ENCODE measurements at regions not wholly inside any gene's neighbourhood (a gene's known extent, or its start where the extent isn't known, plus 50 kb on each side); places are given as distances from the start of the nearest gene placed in this dataset.

DNA sequence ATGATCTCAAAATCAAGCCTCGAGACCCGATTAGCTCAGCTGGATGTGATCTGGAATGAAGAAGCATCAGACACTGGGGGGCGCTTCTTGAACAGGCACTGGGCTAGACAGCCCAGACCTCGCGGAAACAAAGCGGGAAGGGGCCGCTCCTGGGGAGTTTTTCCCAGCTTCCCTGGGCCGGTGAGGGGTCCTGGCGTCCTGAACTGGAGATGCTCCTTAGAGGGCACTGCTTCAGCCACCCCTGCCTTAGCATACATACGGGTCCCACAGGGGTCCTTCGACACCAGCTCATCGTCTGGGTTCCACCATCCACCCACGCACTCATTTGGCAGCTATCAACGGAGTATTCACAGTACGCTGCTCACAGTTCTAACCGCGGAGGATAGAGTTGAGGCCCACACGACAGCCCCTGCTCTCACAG, 146.7 kb downstream of the TSN start:
- no peak for DNase-seq

DNA sequence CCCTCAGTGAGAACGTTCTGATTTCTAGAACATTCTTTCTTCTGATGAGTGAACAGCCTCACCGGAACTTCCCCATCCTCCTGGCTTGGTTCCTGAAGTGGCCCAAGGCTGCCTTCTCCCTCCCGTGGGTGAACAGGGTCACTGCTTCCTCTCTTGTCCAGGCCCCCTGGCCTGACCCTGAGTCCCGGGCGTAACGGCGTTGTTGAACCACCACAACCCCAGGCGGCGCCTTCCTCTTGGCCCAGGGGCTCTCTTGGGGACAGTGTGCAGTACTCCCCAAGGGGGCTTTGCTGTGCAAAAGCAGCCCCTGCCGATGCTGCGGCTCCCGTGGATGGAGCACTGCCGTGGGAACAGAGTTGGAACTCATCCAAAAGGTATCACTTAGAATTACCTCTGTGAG, 147.2 kb downstream of the TSN start:
- no peak for DNase-seq

DNA sequence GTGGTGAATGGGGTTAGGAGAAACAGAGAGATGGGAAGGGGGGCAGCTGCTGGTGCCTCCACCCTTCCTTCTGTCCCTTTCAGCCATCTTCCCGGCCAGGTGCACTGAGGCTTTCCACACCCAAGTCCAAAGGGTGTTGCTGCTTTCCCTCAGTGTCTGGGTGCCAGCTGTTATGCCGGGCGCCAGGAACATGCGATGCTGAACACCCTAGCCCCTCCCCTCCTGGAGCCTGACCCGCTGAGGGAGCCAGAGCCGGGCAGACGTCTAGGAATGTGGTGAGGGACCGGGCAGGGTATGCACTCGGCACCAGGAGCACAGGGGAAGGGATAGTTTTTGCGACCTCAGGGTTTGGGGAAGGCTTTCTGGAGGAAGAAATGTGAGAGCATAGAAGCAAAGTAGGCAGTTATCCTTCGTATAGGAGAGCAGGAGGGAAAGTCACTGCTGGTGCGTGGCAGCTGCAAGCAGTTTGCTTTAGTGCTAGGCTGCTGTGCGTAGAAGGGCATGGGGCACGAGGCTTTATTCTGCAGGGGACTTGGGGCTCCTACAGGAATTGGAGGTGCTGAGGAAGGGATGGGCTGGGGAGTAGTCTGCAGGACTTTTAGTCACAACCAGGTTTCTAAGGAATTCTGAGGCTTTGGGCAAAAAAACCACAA, 147.7 kb downstream of the TSN start:
- no peak for DNase-seq

DNA sequence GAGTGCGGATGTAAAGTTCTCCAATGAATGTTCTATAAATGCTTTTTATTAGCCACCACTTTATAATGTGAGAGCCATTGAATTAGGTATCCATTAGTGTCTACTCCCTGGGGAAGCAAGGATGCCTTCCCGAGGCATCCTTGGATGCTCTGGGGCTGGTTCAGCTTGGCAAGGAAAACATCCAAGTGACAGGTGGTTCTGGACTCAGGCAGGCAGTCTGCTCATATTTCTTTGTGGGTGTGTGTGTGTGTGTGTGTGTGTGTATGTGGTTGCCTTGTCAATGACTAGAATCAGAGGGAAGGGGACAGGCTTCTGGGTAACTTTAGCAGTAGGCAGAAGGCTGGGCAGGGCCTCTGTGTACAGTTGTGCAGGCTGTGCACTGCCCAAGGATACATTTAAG, 149.2 kb downstream of the TSN start:
- DNase-seq, result no peak

DNA sequence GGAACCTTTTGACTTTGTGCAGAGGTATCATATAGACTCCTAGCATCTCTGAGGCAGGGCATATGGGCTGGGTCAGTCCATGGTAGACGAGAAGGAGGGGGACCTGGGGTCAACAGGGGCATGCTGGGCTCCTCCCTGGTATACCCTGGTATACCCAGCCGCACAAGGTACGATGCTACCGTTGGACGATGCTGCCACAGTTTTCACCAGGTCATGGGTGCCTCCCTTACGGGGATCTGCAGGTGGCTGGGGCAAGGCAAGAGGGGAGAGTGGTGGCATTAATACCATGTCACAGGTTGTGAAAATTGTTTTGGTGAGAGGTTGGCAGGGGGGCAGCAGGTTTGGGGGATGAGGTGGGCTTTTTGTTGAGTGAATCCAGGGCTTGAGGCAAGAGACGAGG, 149.8 kb downstream of the TSN start:
- DNase-seq, result no peak

DNA sequence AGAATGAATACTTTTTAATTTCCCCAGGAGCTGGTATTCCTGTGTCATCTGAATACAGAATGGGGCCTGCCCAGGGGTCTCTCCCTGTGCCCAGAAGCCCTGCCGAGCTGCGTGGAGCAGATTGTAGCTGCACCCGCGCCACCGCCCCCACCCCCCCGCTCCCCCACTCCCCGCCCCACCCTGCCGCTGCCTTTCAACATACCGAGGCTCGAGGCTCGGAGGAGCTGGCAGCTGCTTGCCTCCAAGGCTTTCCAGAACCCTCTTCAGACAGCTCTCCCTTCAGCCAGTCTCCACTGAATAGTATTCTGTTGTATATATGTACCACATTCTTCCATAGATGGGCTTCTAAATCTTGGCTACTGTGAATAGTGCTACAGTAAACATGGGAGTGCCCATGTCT, 150.7 kb downstream of the TSN start:
- DNase-seq, result no peak

DNA sequence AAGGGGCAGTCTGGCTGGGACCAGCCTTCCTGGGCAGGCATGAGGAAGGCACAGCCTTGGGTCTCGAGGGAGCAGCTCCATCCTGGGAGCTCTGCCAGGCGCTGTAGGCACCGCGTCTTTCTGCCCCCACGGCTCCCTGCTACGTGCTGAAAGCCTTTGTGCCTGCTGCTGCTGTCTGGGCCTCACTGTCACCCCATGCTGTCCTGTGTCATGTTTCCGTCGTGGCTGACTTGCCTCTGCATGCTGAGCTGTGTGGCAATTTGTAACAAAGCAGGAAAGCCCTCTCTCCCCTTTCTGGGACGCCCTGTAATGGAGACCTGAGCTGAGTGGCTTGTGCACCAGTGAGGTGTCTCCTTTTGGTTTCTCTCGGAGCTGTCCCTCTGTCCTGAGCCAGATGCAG, 152.5 kb downstream of the TSN start:
- DNase-seq, result no peak

DNA sequence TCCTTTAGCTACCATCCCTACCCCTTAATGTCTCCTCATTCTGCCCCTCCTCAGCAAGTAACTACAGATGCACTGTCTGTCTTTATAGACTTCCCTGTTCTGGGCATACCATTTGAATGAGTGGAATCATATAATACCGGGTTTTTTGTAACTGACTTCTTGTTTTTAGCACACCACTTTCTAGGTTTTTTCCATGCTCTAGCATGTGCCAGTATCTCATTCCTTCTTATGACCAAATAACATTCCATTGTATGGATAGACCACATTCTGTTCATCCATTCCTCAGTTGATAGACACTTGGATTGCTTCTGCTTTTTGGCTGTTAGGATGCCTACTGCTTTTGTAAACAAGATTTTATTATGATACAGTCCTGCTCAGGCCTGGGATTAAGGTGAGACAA, 154.7 kb downstream of the TSN start:
- no peak for DNase-seq

DNA sequence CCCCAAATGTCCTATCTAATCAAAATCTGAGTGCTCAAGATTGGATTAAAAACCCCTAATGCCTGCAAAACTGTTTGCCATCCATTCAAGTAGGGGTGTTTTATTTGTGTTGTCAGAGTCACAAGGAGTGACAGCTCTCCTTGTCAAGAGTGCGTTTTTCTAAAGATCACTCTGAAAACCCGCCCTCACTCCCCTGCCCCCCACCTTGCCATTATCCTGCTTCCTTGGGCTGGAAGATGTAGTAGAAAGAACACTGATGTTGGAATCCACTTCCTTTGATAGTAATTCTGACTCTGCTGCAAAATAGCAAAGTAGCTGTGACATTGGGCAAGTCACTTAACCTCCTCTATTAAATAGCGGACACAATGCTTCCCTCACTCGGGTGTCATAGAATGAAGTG, 155.6 kb downstream of the TSN start:
- no peak for DNase-seq

DNA sequence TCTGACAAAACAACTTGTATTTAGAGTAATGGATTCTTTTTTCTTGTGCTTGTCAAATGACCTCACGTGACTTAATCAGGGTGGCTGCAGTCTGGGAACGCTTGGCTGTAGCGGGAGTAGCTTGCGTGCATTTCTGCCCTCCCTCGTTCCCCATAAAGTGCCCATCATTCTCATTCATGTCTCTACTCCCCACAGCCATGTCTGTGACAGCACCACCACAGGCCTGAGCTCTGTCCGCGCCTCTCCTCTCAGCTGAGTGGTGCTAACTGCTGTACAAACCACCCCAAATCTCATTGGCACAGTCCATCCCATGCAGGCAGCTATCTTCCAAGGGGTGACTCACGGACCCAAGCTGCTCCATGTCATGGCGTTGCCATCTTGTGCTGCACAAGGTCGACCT, 161.7 kb downstream of the TSN start:
- no peak for DNase-seq

DNA sequence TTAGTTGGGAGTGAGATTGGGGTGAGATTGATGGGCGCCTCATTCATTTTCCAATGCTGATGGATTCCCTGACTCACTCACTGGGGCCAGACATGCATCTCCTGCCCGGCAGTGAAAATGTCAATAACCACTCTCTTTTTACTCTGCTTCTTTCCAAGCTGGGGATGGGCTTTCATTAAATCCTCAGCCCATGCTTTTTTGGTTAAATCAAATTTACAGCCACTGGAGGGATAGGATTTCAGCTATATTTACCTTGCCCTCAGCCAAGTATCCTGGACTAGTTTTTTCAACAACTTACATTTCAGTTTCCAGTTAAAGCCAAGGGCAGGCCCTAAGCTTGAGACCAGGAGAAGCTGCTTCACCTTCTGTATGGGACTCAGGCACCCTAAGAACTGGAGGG, 162.8 kb downstream of the TSN start:
- DNase-seq, result no peak

DNA sequence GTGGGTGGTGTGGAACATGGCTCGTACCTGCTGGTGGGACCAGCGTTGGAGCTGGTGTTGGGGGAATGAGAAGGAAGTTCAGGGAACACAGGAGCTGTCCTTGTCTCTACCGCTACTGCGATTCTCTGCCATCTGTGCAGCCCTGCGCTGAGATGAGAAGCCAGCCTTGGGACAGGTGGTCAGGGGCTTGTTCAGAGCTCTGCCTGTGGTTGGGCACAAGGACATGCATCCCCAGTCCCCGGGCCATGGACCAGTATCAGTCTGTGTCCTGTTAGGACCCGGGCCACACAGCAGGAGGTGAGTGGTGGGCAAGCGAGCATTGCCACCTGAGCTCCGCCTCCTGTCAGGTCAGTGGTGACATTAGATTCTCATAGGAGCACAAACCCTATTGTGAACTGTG, 164.4 kb downstream of the TSN start:
- DNase-seq, result no peak

DNA sequence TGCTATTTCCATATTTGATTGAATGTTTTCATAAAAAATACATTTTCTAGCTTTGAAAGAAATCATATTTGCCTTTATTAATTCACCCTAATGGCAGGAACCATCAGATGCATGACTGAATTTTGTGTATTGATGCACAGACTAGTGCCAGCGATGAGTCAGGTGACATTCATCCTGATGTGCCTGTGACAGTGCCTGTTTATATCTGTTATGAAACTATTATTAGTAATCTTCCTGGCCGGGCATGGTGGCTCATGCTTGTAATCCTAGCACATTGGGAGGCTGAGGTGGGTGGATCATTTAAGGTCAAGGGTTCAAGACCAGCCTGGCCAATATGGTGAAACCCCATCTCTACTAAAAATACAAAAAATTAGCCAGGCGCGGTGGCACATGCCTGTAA, 170.0 kb downstream of the TSN start:
- DNase-seq, result no peak

DNA sequence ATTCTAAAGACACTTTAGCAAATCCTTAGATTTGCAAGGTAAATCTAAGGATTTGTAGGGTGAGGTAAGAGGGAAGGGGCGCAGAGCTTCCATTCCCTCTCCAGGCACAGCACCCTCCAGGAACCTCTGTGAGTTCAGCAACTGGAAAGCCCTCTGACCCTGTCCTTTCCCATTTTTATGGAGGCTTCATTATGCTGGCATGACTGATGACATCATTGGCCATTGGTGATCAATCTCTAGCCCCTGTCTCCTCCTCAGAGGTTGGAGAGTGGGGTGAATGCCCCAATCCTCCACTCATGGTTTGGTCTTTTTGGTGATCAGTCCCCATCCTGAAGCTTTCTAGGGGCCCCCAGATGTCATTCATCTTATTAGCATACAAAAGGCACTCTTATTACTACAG, 187.8 kb downstream of the TSN start:
- DNase-seq, result no peak

DNA sequence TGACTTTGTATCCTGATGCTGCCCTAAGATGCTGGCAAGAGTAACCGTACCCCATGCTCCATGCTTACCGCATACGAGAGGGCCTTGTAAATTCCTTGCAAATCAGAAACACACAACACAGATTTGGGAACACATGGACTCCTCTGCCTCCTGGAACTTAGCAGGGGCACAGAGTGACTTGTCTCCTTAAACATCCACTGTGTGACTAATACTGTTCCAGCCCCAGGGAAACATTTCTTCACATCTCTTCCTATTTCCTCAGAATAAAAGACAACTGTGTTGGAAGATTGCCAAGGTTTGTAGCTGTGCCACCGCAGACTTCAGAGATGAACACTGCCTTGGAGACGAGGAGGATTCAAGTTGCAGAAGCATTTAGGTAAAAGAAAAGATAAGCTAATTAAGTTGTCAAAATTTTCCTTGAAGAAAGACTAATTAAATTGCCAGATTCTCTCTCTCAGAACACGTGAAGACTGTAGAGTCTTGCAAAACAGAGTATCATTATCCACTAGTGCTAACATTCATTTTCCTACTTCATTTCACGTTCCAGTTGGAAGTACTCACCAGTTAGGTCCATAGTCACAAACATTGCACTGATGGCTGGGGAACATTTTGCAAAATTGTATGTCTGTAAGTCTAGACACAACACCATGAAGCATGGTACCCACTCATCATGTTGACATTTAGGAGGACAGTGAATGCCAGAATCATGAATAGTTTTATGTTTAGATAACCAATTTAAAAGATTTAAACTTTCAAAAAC, 188.8 kb downstream of the TSN start:
- no peak for DNase-seq

DNA sequence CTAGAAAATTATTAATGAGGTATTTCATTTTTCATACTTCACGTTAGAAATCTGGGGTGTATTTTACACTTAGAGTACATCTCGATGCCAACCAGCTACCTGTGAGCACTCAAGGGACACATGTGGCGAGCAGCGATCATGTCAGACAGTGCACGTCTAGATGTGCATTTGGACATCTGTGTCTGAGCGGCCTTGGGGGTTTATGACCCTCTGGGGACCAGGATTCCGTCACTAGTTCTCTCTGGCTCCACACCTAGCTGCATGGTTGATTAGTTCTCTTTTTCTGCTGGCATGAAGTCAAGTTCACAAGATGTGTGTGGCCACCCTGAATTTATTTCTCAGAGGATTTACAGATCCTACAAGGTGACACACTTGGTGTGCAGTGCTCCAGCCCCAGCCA, 192.2 kb downstream of the TSN start:
- DNase-seq, result no peak

DNA sequence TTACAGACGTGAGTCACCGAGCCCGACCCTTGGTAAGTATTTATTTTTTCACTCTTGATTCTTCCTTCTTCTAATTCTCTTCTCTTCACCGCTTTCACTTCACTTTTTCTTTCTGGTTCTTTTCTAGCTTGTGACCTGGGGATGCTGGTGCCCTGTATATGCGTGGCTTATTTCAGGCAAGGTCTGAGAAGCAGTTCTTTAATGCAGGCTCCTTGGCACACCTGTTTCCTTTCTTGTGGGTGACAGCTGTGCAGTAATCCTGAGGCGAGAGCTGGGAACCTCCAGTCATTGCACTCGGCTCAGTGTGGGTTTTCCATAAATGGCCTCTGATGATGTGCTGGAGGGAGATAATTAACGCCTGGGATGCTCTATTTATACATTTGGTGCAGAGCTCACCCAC, 193.8 kb downstream of the TSN start:
- no peak for DNase-seq

DNA sequence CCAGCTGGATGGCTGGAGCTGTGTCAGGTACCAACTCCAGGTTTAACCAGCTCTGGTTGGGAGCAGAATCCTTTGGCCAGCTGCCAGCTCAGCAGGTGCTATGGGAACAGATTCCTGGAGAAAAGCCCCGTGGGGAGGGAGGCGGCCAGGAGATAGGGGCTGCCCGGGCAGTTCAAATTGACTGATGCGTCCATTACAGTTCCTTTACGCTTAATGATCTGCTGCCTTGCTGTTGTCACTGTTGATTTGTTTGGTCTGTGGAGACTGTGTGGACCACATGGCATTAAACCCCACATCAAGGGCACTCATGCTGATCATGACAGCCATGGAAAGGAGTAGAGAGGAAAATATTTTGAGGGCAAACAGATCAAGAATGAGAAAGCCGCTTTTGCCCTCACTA, 200.0 kb downstream of the TSN start:
- DNase-seq, result no peak

DNA sequence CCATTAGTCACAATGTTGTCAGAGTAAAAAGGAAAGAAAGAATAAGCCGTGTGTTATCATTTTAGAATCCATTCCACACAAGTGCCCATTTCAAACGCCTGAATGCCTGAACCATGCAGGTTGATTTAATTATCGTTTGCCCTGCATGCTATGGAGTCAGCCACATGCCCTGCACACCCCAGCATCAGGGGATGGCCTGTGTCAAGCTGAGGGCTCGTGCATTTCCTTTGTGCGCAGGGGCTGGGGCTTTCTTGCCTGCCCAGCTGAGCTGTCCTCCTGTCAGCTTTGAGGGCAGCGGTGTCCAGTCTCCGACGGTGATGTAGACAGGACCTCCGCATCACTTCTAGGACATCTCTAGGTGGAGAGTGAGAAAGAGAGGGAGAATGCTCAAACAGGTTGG, 200.4 kb downstream of the TSN start:
- DNase-seq, result no peak

DNA sequence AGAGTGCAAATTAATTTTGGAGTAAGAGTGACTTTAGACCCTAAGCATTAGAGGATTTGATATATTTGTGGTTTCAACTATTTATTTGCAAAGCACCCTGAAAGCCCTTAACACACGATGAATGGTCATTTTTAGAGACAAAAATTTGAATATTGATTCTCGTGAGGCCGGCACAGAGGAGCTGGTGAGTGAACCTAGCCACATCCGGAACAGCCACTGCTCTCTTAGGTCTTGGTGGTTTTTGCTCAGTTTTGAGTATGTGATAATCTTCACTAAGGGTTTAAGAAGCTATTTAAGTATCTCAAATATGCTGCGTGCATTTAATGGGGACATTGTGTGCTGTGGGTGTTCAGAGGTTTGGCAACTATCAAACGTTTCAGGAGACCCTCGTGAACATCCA, 204.8 kb downstream of the TSN start:
- DNase-seq, result no peak

DNA sequence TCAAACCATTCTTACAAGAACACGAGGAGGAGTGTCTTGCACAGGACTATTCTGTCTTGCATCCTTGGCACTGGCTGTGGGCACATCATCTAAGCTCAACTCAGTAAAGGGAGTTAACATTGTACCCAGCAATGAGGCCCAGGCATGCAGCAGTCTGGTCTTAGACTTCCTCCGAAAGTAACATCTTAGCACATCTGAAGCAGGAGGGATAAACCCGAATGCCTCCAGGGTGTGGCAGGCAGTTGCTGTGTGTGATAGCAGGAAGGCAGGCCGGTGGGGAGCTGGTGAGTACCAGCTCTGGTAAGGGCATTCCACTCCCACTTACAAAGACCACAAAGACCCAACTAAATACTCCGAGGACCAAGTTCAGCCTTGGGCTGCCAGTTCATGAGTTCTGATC, 206.3 kb downstream of the TSN start:
- no peak for DNase-seq

DNA sequence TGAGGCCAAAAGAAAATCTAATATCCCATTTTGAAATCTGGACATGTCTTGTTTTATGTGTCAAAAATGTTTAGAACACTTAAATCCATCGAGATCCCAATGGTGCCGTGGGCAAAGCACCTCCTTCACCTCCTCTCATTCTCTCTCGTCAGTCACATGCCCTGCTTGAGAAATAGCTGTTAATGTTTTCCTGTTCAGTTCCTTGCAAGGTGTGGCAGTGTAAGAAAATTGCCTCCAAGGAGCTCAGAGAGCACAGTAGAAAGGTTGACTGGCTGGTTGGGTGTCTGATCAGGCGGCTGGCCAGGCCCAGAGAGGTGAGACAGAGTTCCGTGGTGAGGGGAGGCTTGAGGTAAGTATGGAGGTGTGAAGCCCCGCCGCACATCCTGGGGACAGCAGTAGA, 210.2 kb downstream of the TSN start:
- no peak for DNase-seq

DNA sequence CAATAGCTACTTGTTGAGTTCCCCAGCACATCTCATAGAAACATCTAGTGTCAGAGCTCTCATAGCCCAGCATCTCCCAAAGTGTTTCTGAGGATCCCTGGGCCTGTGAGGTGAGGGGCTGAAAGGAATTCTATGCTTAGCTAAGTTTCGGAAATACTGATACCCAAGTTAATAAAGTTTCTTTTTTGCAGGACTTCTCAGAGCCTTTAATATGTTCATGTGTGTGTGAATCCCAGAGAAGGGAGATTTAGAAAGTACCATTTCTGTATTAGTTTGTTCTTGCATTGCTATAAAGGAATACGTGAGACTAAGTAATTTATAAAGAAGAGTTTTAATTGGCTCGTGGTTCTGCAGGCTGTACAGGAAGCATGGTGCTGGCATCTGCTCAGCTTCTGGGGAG, 211.2 kb downstream of the TSN start:
- DNase-seq, result no peak

DNA sequence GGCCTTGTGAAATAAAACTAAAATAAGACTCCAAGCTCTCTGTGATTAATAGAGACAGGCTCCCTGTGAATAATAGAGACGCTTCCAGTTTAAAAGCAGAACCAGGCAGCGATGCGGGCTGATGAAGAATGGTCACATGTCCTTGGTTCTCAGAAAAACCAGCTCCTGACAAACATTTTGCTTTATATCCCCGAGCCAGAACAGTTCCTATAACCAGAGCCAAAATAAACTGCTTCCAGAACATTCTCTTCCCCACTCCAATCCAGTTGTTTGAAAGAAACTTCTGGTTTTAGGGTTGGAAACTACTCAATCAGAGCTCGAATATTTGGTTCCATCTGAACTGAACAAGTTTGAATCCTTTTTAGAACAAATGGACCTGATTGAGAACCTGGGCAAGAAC, 213.7 kb downstream of the TSN start:
- no peak for DNase-seq

Measured in stimulated activated CD4-positive, alpha-beta T cell treated with anti-CD3 and anti-CD28 coated beads, Interleukin-4, amount 100 ng/mL, for 24 hours (primary cell).